T-cell (primary cell): ENCODE measurements at regions not wholly inside any gene's neighbourhood (a gene's known extent, or its start where the extent isn't known, plus 50 kb on each side); places are given as distances from the start of the nearest gene placed in this dataset.

ENCODE experiments used
- ATAC-seq, 4 experiments: fragments of 200-7000 bp in 3 of 4; fragments of 150-1000 bp in 1 of 4; cut with Tn5 transposase; replicated peaks in 1 of 4; 1 replicate in 3 of 4; 2 replicates in 1 of 4; pipeline ENCODE4 v1.10.0; 2021; ENCODE audit warnings: moderate library complexity in 3 of 4, mild to moderate bottlenecking in 2 of 4, moderate number of reproducible peaks in 1 of 4
- CTCF ChIA-PET, 2 donors: fragments of 300-600 bp; sonication (Branson Sonifier 250); formaldehyde crosslinking; loops; one replicate each; lab custom pipeline; 2022; ENCODE audit warnings: antibody characterized with exemption in 2 of 2; lab: Charles Lee
- POLR2A ChIA-PET, 2 donors: fragments of 300-600 bp; sonication (Branson Sonifier 250); formaldehyde crosslinking; loops; one replicate each; lab custom pipeline; 2022; ENCODE audit warnings: antibody characterized with exemption in 2 of 2; lab: Charles Lee
- DNase-seq, 35 experiments: peaks; one replicate each; pipeline versions ENCODE4 v3.0.0 to v3.0.0-alpha.2; 2013 to 2023
- H3K27ac ChIP-seq: one replicate; pipeline ENCODE4 v1.5.1; 2013; ENCODE audit warnings: low read length
- H3K27me3 ChIP-seq, 2 experiments: replicated peaks in 1 of 2; 1 replicate in 1 of 2; 2 replicates in 1 of 2; pipeline versions ENCODE4 v1.6.1 to v1.7.0; 2013; ENCODE audit warnings: low read length in 1 of 2, mixed read lengths in 1 of 2; ENCODE audit not compliant: control insufficient read depth in 2 of 2, insufficient read depth in 2 of 2; ENCODE audit errors: extremely low read depth in 1 of 2
- H3K36me3 ChIP-seq, 2 donors: 1 replicate in 1 of 2; 2 replicates in 1 of 2; pipeline versions ENCODE4 v1.6.1 to v1.7.0; 2013; ENCODE audit warnings: low read length in 1 of 2; ENCODE audit not compliant: control insufficient read depth in 2 of 2, insufficient read depth in 1 of 2; ENCODE audit errors: extremely low read depth in 1 of 2
- H3K4me1 ChIP-seq, 2 experiments: 1 replicate in 1 of 2; 2 replicates in 1 of 2; pipeline versions ENCODE4 v1.6.1 to v1.7.0; 2013; ENCODE audit warnings: low read length in 2 of 2, mixed read lengths in 1 of 2; ENCODE audit not compliant: insufficient read depth in 2 of 2, control insufficient read depth in 1 of 2; ENCODE audit errors: extremely low read depth in 1 of 2
- H3K4me3 ChIP-seq, 2 donors: 1 replicate in 1 of 2; 2 replicates in 1 of 2; pipeline versions ENCODE4 v1.5.1 to v1.7.0; 2013; ENCODE audit warnings: mild to moderate bottlenecking in 2 of 2, low read length in 1 of 2, moderate library complexity in 1 of 2; ENCODE audit not compliant: control insufficient read depth in 1 of 2; ENCODE audit errors: extremely low read depth in 1 of 2
- H3K9me3 ChIP-seq: 2 replicates; pipeline ENCODE4 v1.7.0; 2013
- H3K27ac Mint-ChIP-seq, 2 donors: one replicate each; pipeline ENCODE4 v1.8.0; 2020 to 2021; ENCODE audit warnings: mild to moderate bottlenecking in 2 of 2, mixed read lengths in 2 of 2
- H3K27me3 Mint-ChIP-seq, 2 donors: one replicate each; pipeline ENCODE4 v1.8.0; 2021 to 2022; ENCODE audit warnings: mixed read lengths in 2 of 2
- H3K36me3 Mint-ChIP-seq: one replicate; pipeline ENCODE4 v1.8.0; 2021; ENCODE audit warnings: mixed read lengths
- H3K4me1 Mint-ChIP-seq, 3 donors: one replicate each; pipeline ENCODE4 v1.8.0; 2020 to 2022; ENCODE audit warnings: mixed read lengths in 3 of 3, mild to moderate bottlenecking in 1 of 3
- H3K4me3 Mint-ChIP-seq, 3 donors: one replicate each; pipeline ENCODE4 v1.8.0; 2020 to 2022; ENCODE audit warnings: mild to moderate bottlenecking in 3 of 3, mixed read lengths in 3 of 3, moderate library complexity in 3 of 3
- H3K9me3 Mint-ChIP-seq, 3 donors: one replicate each; pipeline ENCODE4 v1.8.0; 2020 to 2022; ENCODE audit warnings: mixed read lengths in 3 of 3
- WGBS: methylation state at CpG from one replicate; pipeline ENCODE4 v1.1.5; 2013; ENCODE audit warnings: missing lambda C conversion rate; ENCODE audit not compliant: insufficient coverage; 5-methylcytosine and 5-hydroxymethylcytosine counted together

GRCh38 chr15:70345251-70346019, 247.7 kb upstream of the TLE3 start:
- Histone ChIP-seq H3K36me3 (no peaks in the 10 kb centered on the region), H3K4me3 (no peak overlapping the region), H3K9me3 (no peaks in the 10 kb centered on the region), H3K27ac (no peak overlapping the region), H3K4me1 (peaks cover 0 to 4% of the 10 kb centered on the region in 2 experiments), H3K27me3 (peaks cover 0 to 11% of the 10 kb centered on the region in 2 experiments)
- Mint-ChIP-seq H3K4me1 (peaks cover 0 to 6% (median 5%) of the 10 kb centered on the region in 3 donors), H3K9me3 (no peaks in the 10 kb centered on the region), H3K4me3 (no peak overlapping the region), H3K27me3 (peaks cover 0 to 11% of the 10 kb centered on the region in 2 donors), H3K36me3 (no peaks in the 10 kb centered on the region), H3K27ac (no peak overlapping the region)
- ChIA-PET CTCF (no interaction called here), POLR2A (no interaction called here)
- ATAC-seq (no peak), DNase-seq (no peak)
- WGBS, result 76% methylated on average over 7 of the region's 7 CpGs

GRCh38 chr15:70344666-70345065, 246.9 kb upstream of the TLE3 start:
- Mint-ChIP-seq H3K4me3 (no peak overlapping the region), H3K9me3 (no peaks in the 10 kb centered on the region), H3K27me3 (peaks cover 0 to 9% of the 10 kb centered on the region in 2 donors), H3K27ac (no peak overlapping the region), H3K4me1 (peaks cover 0 to 6% (median 5%) of the 10 kb centered on the region in 3 donors), H3K36me3 (no peaks in the 10 kb centered on the region)
- 89% methylated on average over 1 of the region's 3 CpGs for WGBS
- peaks cover 0 to 4% of the 10 kb centered on the region in 2 experiments for H3K4me1 ChIP-seq
- ChIA-PET POLR2A (no interaction called here), CTCF (no interaction called here)
- no peaks in the 10 kb centered on the region for H3K9me3 ChIP-seq
- no peak overlapping the region for H3K4me3 ChIP-seq
- H3K27ac ChIP-seq, result no peak overlapping the region
- H3K27me3 ChIP-seq, result peaks cover 0 to 11% of the 10 kb centered on the region in 2 experiments
- ATAC-seq (no peak), DNase-seq (no peak)
- H3K36me3 ChIP-seq, result no peaks in the 10 kb centered on the region

DNA sequence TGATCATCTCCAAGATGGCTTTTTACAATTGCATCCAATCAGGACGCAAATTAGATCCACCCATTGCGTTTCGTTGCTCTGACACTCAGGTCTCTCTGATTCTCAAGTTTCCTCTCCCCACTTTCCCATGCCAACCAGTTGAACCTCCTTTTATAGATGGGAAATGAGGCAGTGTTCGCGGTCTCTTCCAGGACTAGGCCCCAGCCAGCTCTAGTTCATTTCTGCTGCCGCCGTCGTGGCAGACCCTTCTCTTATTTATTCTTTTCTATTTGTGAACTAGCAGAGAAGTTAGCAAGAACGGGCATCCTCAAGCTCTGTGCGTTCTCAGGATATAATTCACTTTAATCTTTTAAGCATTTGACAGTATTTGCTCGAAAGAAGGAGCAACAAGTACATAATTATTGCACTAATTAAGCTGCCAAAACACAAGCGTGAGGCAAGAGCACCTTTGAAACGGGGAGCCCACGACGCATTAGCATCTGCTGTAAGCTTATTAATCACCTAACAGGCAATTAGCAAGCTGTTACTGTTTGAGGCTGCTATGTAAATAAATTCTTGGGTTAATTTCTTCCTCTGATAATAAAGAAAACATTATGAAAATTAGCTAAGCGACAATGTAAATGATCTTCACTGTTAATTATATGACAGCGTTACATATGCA, 246.4 kb upstream of the TLE3 start:
- ATAC-seq, result no peak
- DNase-seq, result no peak
- Histone ChIP-seq H3K27me3 (peaks cover 0 to 10% of the 10 kb centered on the region in 2 experiments), H3K4me3 (no peak overlapping the region), H3K36me3 (no peaks in the 10 kb centered on the region), H3K27ac (no peak overlapping the region), H3K4me1 (peaks cover 0 to 3% of the 10 kb centered on the region in 2 experiments), H3K9me3 (no peaks in the 10 kb centered on the region)
- Mint-ChIP-seq H3K36me3 (no peaks in the 10 kb centered on the region), H3K4me3 (no peak overlapping the region), H3K27ac (no peak overlapping the region), H3K27me3 (peaks cover 0 to 5% of the 10 kb centered on the region in 2 donors), H3K4me1 (peaks cover 0 to 5% (median 4%) of the 10 kb centered on the region in 3 donors), H3K9me3 (no peaks in the 10 kb centered on the region)
- no CpG with 5 or more reads among the region's 17 CpGs for WGBS
- ChIA-PET POLR2A (no interaction called here), CTCF (no interaction called here)

GRCh38 chr15:70342554-70343548, 245.1 kb upstream of the TLE3 start:
- Histone ChIP-seq H3K9me3 (no peaks in the 10 kb centered on the region), H3K36me3 (no peaks in the 10 kb centered on the region), H3K4me1 (no peaks in the 10 kb centered on the region), H3K4me3 (no peak overlapping the region), H3K27ac (no peak overlapping the region), H3K27me3 (peaks cover 0 to 6% of the 10 kb centered on the region in 2 experiments)
- Mint-ChIP-seq H3K4me1 (no peaks in the 10 kb centered on the region), H3K9me3 (no peaks in the 10 kb centered on the region), H3K36me3 (no peaks in the 10 kb centered on the region), H3K27me3 (peaks cover 0 to 4% of the 10 kb centered on the region in 2 donors), H3K4me3 (no peak overlapping the region), H3K27ac (no peak overlapping the region)
- CTCF ChIA-PET, result no interaction called here
- WGBS, result 90% methylated on average over 4 of the region's 8 CpGs
- DNase-seq (no peak), ATAC-seq (no peak)
- POLR2A ChIA-PET, result no interaction called here

DNA sequence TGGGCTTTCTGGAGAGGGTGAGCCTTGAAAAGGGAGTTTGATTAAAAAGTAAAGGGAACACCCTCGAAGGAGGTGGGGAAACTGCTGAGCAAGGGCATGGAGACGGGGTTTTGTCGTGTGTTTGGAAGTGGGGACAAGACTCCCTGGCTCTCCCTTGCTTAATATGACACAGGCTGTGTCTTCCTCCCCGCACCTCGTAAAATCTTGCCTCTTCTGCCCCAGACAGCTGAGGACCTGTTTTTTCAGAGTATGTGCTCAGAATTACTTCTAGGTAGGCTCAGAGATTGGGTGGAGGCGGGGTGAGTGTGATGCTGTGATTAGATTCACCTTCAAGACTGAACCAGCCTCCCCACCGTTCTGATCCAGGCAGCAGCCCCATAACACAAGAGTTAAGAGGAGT, 244.4 kb upstream of the TLE3 start:
- H3K36me3 Mint-ChIP-seq, result no peaks in the 10 kb centered on the region
- H3K27ac ChIP-seq, result no peak overlapping the region
- H3K27ac Mint-ChIP-seq, result no peak overlapping the region
- no peak for ATAC-seq
- peaks cover 0 to 11% of the 10 kb centered on the region in 2 experiments for H3K27me3 ChIP-seq
- H3K4me3 Mint-ChIP-seq, result no peak overlapping the region
- no peaks in the 10 kb centered on the region for H3K9me3 Mint-ChIP-seq
- 83% methylated on average over 3 of the region's 7 CpGs for WGBS
- POLR2A ChIA-PET, result no interaction called here
- H3K4me1 Mint-ChIP-seq, result no peaks in the 10 kb centered on the region
- CTCF ChIA-PET, result no interaction called here
- no peak for DNase-seq
- no peaks in the 10 kb centered on the region for H3K9me3 ChIP-seq
- no peak overlapping the region for H3K4me3 ChIP-seq
- H3K4me1 ChIP-seq, result no peaks in the 10 kb centered on the region
- H3K27me3 Mint-ChIP-seq, result peaks cover 0 to 5% of the 10 kb centered on the region in 2 donors
- no peaks in the 10 kb centered on the region for H3K36me3 ChIP-seq

- Mint-ChIP-seq H3K27ac (no peak overlapping the region), H3K27me3 (peaks cover 0 to 5% of the 10 kb centered on the region in 2 donors), H3K4me3 (no peak overlapping the region), H3K4me1 (peaks cover 0 to 3% (median 2%) of the 10 kb centered on the region in 3 donors), H3K9me3 (no peaks in the 10 kb centered on the region), H3K36me3 (no peaks in the 10 kb centered on the region)
- 84% methylated on average over 5 of the region's 5 CpGs for whole genome bisulfite sequencing
- H3K27ac ChIP-seq, result no peak overlapping the region
- ChIA-PET CTCF (no interaction called here), POLR2A (no interaction called here)
- H3K27me3 ChIP-seq, result peaks cover 0 to 13% of the 10 kb centered on the region in 2 experiments
- no peak overlapping the region for H3K4me3 ChIP-seq
- no peaks in the 10 kb centered on the region for H3K4me1 ChIP-seq
- ATAC-seq, result no peak
- H3K36me3 ChIP-seq, result no peaks in the 10 kb centered on the region
- H3K9me3 ChIP-seq, result no peaks in the 10 kb centered on the region
- DNase-seq, result no peak
Measured at GRCh38 chr15:70341566-70341965, 243.8 kb upstream of the TLE3 start.
